ENCODE measurements at regions not wholly inside any gene's neighbourhood (a gene's known extent, or its start where the extent isn't known, plus 50 kb on each side); places are given as distances from the start of the nearest gene placed in this dataset.
"Not testable (repeated sequence)": the region's sequence is repeated elsewhere in the genome, so short reads cannot be mapped to it uniquely, and the experiment has no call there.

DNA sequence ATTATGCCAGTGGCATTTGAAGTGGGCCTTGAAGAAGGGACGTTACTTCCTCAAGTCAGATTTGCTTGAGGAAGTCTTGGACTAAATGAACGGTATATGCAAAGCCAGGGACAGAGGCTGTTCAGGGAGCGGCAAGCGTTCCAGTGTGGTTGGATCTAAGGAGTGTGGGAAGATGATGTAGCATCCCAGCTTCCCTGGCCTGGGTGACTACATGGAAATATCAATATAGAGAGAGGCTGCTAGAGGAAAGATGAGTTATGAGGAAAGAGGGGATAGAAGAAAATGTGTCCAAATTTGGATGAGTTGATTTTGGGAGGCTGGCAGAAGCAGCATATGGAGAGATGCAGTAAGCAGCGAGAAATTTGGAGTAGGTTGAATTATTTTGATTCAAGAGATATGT is 432.5 kb upstream of the TENM3 start:
- no peak overlapping the region for H3K27ac ChIP-seq
- TF ChIP-seq, protein P1, sequence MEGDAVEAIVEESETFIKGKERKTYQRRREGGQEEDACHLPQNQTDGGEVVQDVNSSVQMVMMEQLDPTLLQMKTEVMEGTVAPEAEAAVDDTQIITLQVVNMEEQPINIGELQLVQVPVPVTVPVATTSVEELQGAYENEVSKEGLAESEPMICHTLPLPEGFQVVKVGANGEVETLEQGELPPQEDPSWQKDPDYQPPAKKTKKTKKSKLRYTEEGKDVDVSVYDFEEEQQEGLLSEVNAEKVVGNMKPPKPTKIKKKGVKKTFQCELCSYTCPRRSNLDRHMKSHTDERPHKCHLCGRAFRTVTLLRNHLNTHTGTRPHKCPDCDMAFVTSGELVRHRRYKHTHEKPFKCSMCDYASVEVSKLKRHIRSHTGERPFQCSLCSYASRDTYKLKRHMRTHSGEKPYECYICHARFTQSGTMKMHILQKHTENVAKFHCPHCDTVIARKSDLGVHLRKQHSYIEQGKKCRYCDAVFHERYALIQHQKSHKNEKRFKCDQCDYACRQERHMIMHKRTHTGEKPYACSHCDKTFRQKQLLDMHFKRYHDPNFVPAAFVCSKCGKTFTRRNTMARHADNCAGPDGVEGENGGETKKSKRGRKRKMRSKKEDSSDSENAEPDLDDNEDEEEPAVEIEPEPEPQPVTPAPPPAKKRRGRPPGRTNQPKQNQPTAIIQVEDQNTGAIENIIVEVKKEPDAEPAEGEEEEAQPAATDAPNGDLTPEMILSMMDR (conservative IDR thresholded peaks at IDR 0.05), result no peak
- no peak for TF ChIP-seq ZFX (IDR thresholded peaks at IDR 0.05)

- not testable (repeated sequence) for H3K27ac ChIP-seq
Measured at GRCh38 chr4:181811550-181811949, 431.7 kb upstream of the TENM3 start.

- TF ChIP-seq ZFX (IDR thresholded peaks at IDR 0.05), result no peak
- TF ChIP-seq, protein P1 (conservative IDR thresholded peaks at IDR 0.05), result no peak
- no peak overlapping the region for H3K27ac ChIP-seq
Measured at GRCh38 chr4:181819946-181820345, 423.3 kb upstream of the TENM3 start.

- H3K27ac ChIP-seq, result no peak overlapping the region
- TF ChIP-seq ZFX (IDR thresholded peaks at IDR 0.05), result no peak
- TF ChIP-seq, protein P1 (conservative IDR thresholded peaks at IDR 0.05), result no peak
Measured at GRCh38 chr4:181820553-181820952, 422.6 kb upstream of the TENM3 start.

- no peak for TF ChIP-seq ZFX (IDR thresholded peaks at IDR 0.05)
- TF ChIP-seq, protein P1 (conservative IDR thresholded peaks at IDR 0.05), result no peak
- H3K27ac ChIP-seq, result no peak overlapping the region
Measured at GRCh38 chr4:181821039-181822004, 421.9 kb upstream of the TENM3 start.

DNA sequence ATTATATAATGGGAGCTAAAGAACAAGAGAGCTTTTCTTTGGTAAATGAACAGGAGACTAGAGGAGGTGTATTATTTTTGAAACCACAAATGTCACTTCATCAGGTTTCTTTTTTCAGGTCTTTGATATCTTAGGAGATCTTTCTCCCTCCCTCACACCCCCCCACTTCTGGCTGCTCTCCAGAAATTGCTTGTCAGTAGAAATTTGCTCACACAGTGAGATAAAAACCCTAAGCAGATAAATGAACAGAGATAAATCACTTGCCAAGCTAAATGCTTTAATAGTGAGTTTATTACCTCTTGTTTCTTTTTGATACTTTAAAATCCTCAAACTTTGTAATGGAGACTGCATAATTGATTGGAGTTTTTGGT is 421.2 kb upstream of the TENM3 start:
- H3K27ac ChIP-seq, result no peak overlapping the region
- TF ChIP-seq, protein P1 (conservative IDR thresholded peaks at IDR 0.05), result no peak
- no peak for TF ChIP-seq ZFX (IDR thresholded peaks at IDR 0.05)

- TF ChIP-seq ZFX (IDR thresholded peaks at IDR 0.05), result no peak
- TF ChIP-seq, protein P1 (conservative IDR thresholded peaks at IDR 0.05), result no peak
- no peak overlapping the region for H3K27ac ChIP-seq
Measured at GRCh38 chr4:181823183-181823582, 420.0 kb upstream of the TENM3 start.

DNA sequence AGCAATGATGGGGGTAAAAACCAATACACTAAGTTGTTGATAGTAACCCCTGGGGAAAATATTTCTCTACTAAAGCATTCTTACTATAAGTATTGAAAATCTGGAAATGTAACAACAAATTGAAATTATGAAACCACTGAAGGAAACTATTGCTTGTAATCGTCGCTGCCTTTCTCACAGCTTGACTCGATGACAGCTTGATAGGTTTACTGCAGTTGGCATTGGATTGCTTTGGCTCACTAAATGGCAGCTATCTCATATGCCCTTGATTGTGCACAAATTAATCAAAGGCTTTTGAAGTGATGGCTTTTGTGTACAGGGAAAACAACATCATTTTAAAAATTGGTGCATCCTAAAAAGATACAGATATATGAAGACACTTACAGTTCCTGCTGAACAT is 419.6 kb upstream of the TENM3 start:
- no peak for TF ChIP-seq ZFX (IDR thresholded peaks at IDR 0.05)
- TF ChIP-seq, protein P1 (conservative IDR thresholded peaks at IDR 0.05), result no peak
- no peak overlapping the region for H3K27ac ChIP-seq

Data from C4-2B (cell line).